HepG2 (cell line): ENCODE measurements at regions not wholly inside any gene's neighbourhood (a gene's known extent, or its start where the extent isn't known, plus 50 kb on each side); places are given as distances from the start of the nearest gene placed in this dataset.

ENCODE experiments used
- ATAC-seq: fragments of 200-7000 bp; cut with Tn5 transposase; 3 replicates; pipeline ENCODE4 v1.9.1; 2020; ENCODE audit warnings: mild to moderate bottlenecking, moderate library complexity
- BruUV-seq: library from RNA; stranded (reverse); fragments of 400-500 nt; replicated peaks from 2 replicates; lab custom pipeline; 2021; lab: Mats Ljungman, UMichigan
- CTCF ChIA-PET: fragments of 300-600 bp; formaldehyde crosslinking; extraction: SDS; loops from one replicate; lab custom pipeline; 2021; ENCODE audit warnings: low total read pairs, inconsistent platforms, low intra/inter-chr PET ratio; lab: Yijun Ruan, JAX
- POLR2A ChIA-PET: fragments of 350-600 bp; sonication (Branson Sonifier 250); formaldehyde crosslinking; loops from one replicate; lab custom pipeline; 2020; ENCODE audit warnings: antibody characterized with exemption, inconsistent platforms; lab: Yijun Ruan, JAX
- DNase-seq: peaks from one replicate; pipeline ENCODE4 v3.0.0-alpha.2; 2015; ENCODE audit warnings: low spot score
- FAIRE-seq: peaks from 3 replicates; lab custom pipeline; 2011; peaks lifted over from hg19 to GRCh38; lab: Jason Lieb, UNC
- H2AFZ ChIP-seq: one replicate; pipeline ENCODE4 v1.6.1; 2011; ENCODE audit warnings: low read length, inconsistent platforms
- H3K27ac ChIP-seq: fragments of 300-600 bp; 3 replicates; pipeline ENCODE4 v1.8.0; 2011; ENCODE audit warnings: mixed run types, mild to moderate bottlenecking, mixed read lengths, low read length, inconsistent platforms; ENCODE audit not compliant: insufficient read depth; ENCODE audit errors: extremely low read length
- H3K27me3 ChIP-seq, 2 experiments: fragments of 200-600 bp in 1 of 2; 2 replicates in 1 of 2; 3 replicates in 1 of 2; pipeline versions ENCODE4 v1.6.0 to v1.8.0; 2011; ENCODE audit warnings: low read length in 2 of 2, mild to moderate bottlenecking in 2 of 2, moderate library complexity in 2 of 2, inconsistent platforms in 1 of 2; ENCODE audit not compliant: insufficient read depth in 2 of 2, control insufficient read depth in 1 of 2
- H3K36me3 ChIP-seq, 2 experiments: fragments of 200-600 bp in 1 of 2; replicated peaks in 1 of 2; 2 replicates in 1 of 2; 3 replicates in 1 of 2; pipeline versions ENCODE4 v1.5.1 to v1.8.0; 2011; ENCODE audit warnings: low read length in 2 of 2, inconsistent platforms in 1 of 2; ENCODE audit not compliant: insufficient read depth in 2 of 2, control insufficient read depth in 1 of 2
- H3K4me1 ChIP-seq: 2 replicates; pipeline ENCODE4 v1.5.1; 2012; ENCODE audit warnings: low read length, inconsistent platforms; ENCODE audit not compliant: insufficient read depth
- H3K4me2 ChIP-seq: 2 replicates; pipeline ENCODE4 v1.6.0; 2011; ENCODE audit warnings: low read depth, low read length, inconsistent platforms
- H3K4me3 ChIP-seq, 3 experiments: fragments of 200-600 bp in 1 of 3; sonication (generic), shearing (Covaris generic) in 1 of 3; replicated peaks in 1 of 3; 2 replicates each; pipeline ENCODE4 v1.5.1; 2011 to 2016; ENCODE audit warnings: low read length in 3 of 3, inconsistent platforms in 2 of 3, low read depth in 2 of 3, mild to moderate bottlenecking in 2 of 3, control low read depth in 1 of 3, mixed read lengths in 1 of 3; ENCODE audit not compliant: insufficient read depth in 1 of 3
- H3K79me2 ChIP-seq: one replicate; pipeline ENCODE4 v1.6.1; 2011; ENCODE audit warnings: low read length, inconsistent platforms; ENCODE audit not compliant: insufficient read depth
- H3K9ac ChIP-seq: 2 replicates; pipeline ENCODE4 v1.6.0; 2011; ENCODE audit warnings: mild to moderate bottlenecking, low read depth, low read length, inconsistent platforms; ENCODE audit not compliant: insufficient read depth
- H3K9me3 ChIP-seq: 2 replicates; pipeline ENCODE4 v1.5.1; 2012; ENCODE audit warnings: mild to moderate bottlenecking, low read length
- H4K20me1 ChIP-seq: 2 replicates; pipeline ENCODE4 v1.6.0; 2011; ENCODE audit warnings: inconsistent platforms, mild to moderate bottlenecking, low read length, moderate library complexity; ENCODE audit not compliant: insufficient read depth
- NAIF1 ChIP-seq: sonication (generic); formaldehyde crosslinking; IDR thresholded peaks from 2 replicates; pipeline ENCODE4 v1.5.0; 2020; ENCODE audit warnings: mild to moderate bottlenecking, missing genetic modification reagents, borderline replicate concordance
- NFRKB ChIP-seq: fragments of 450-650 bp; IDR thresholded peaks from 2 replicates; pipeline ENCODE4 v1.6.1; 2017
- STAG1 ChIP-seq: sonication (generic); formaldehyde crosslinking; IDR thresholded peaks from 2 replicates; pipeline ENCODE4 v1.4.0; 2020; ENCODE audit warnings: missing genetic modification reagents
- ZBTB7A ChIP-seq: sonication (generic); formaldehyde crosslinking; IDR thresholded peaks from 2 replicates; pipeline ENCODE4 v1.8.0; 2022; ENCODE audit warnings: mild to moderate bottlenecking, missing genetic modification reagents
- ZNF18 ChIP-seq: sonication (generic); formaldehyde crosslinking; IDR thresholded peaks from 2 replicates; pipeline ENCODE4 v1.8.0; 2022; ENCODE audit warnings: mild to moderate bottlenecking, missing genetic modification reagents; ENCODE audit not compliant: insufficient replicate concordance
- ZNF235 ChIP-seq: sonication (generic); formaldehyde crosslinking; IDR thresholded peaks from 2 replicates; pipeline ENCODE4 v1.8.1; 2023; ENCODE audit warnings: mild to moderate bottlenecking, missing genetic modification reagents, borderline replicate concordance
- ZNF543 ChIP-seq: sonication (generic); formaldehyde crosslinking; IDR thresholded peaks from 2 replicates; pipeline ENCODE4 v1.4.0; 2020; ENCODE audit warnings: mild to moderate bottlenecking, missing genetic modification reagents
- WGBS: methylation state at CpG from one replicate; pipeline ENCODE4 v1.1.6; 2017; ENCODE audit warnings: low lambda C conversion rate; 5-methylcytosine and 5-hydroxymethylcytosine counted together
- in situ Hi-C: cut with HindIII; loops from 2 replicates; pipeline ENCODE4 v1.10.0; 2017; ENCODE audit warnings: low pct_unique_long_range_greater_than_20kb; ENCODE audit not compliant: extremely low pct_ligation_motif_present
- intact Hi-C: fragments of 100-400 bp; cut with micrococcal nuclease; formaldehyde crosslinking; loops from one replicate; pipeline ENCODE4 v1.10.0; 2022; ENCODE audit not compliant: unreplicated experiment
- TF ChIP-seq, protein P1 (sequence below): sonication (generic); formaldehyde crosslinking; IDR thresholded peaks from 2 replicates; pipeline ENCODE4 v1.4.0; 2020; ENCODE audit warnings: mild to moderate bottlenecking, missing genetic modification reagents

DNA sequence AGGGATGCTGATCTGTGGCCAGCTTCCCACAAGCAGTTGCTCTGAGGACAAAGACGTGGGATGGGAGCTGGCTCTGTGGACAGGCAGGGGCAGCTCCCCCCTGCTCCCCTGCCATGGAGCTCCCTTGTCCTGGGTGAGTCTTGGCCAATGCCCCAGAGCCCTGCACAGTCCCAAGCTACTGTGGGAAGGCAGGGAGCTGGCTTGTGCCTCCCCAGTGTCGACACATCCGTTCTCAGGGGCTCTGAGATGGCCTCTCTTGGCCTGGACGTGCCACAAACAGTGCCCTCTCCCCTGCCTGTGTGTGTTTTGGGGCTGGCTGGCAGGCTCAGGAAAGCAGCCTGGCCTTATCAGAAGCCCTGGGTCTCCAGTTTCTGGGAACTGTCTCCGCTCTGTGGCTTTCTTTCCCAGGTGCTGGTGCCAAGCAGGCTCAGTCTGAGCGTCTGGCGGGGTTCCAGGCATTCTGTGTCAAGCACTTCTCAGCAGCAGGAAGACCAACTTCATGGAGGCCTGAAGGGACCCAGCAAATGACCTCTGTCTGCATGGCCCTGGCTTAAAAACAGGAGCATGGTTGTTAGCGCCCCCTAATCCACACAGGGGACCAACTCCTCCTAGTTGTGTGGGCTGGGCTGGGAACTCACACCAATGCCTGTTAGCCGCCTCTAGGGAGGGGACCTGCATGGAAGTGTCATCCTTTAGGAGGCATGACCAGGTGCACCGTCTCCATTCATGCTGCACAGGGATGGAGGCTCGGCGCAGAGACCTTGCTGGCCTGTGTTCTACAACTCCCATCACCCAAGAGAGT lies 375.2 kb downstream of the RPS24 start:
- in situ Hi-C loops: no loop called here
- no peaks in the 10 kb centered on the region; the same call in 1 of the 2 replicates for H3K4me1 ChIP-seq
- TF ChIP-seq ZNF18 (no peak), NAIF1 (CRISPR knock-in tag) (no peak), NFRKB (no peak), ZNF235 (CRISPR knock-in tag) (no peak), ZBTB7A (CRISPR knock-in tag) (no peak), ZNF543 (CRISPR knock-in tag) (no peak), STAG1 (CRISPR knock-in tag) (peak; percentile 16; the same call in 1 of the 2 replicates)
- TF ChIP-seq, protein P1, sequence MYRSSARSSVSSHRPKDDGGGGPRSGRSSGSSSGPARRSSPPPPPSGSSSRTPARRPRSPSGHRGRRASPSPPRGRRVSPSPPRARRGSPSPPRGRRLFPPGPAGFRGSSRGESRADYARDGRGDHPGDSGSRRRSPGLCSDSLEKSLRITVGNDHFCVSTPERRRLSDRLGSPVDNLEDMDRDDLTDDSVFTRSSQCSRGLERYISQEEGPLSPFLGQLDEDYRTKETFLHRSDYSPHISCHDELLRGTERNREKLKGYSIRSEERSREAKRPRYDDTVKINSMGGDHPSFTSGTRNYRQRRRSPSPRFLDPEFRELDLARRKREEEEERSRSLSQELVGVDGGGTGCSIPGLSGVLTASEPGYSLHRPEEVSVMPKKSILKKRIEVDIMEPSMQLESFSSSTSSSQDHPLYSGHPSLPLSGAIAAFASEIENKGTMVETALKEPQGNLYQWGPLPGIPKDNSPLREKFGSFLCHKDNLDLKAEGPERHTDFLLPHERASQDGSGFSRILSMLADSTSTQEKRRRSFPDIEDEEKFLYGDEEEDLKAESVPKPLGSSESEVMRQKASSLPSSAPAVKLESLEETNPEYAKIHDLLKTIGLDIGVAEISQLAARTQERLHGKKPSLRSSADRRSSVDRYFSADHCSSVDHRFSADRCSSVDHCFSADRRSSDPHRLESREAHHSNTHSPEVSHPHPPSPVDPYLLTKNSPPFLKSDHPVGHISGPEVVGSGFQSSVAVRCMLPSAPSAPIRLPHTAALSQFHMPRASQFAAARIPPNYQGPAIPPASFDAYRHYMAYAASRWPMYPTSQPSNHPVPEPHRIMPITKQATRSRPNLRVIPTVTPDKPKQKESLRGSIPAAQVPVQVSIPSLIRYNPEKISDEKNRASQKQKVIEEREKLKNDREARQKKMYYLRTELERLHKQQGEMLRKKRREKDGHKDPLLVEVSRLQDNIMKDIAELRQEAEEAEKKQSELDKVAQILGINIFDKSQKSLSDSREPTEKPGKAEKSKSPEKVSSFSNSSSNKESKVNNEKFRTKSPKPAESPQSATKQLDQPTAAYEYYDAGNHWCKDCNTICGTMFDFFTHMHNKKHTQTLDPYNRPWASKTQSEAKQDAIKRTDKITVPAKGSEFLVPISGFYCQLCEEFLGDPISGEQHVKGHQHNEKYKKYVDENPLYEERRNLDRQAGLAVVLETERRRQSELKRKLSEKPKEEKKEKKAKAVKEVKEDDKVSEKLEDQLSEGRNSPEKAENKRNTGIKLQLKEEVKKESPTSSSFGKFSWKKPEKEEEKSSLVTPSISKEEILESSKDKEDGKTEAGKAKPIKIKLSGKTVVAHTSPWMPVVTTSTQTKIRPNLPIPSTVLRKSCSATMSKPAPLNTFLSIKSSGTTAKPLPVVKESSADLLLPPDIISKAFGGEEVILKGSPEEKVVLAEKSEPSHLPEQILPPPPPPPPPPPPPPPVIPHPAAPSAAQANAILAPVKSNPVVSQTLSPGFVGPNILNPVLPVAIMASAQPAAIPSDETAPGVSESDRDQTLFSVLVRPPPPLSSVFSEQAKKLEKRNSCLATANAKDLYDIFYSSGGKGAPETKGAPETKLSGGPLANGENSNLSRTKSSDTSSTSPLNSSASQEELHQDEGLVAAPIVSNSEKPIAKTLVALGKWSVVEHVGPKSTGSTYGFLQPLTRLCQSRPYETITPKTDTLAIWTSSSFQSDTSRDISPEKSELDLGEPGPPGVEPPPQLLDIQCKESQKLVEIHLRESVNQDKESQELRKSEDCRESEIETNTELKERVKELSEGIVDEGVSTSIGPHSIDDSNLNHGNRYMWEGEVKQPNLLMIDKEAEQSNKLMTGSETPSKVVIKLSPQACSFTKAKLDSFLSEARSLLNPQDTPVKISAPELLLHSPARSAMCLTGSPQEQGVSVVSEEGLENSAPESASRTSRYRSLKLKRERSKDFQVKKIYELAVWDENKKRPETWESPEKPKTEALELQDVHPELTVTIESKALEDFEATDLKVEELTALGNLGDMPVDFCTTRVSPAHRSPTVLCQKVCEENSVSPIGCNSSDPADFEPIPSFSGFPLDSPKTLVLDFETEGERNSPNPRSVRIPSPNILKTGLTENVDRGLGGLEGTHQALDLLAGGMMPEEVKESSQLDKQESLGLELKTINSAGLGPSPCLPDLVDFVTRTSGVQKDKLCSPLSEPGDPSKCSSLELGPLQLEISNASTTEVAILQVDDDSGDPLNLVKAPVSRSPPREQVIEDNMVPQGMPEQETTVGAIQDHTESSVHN (CRISPR knock-in tag): no peak
- TF ChIP-seq, all 625 proteins: peak for 1
- no peaks in the 10 kb centered on the region for H4K20me1 ChIP-seq
- H3K27ac ChIP-seq: no peak overlapping the region
- H3K79me2 ChIP-seq: no peaks in the 10 kb centered on the region
- H2AFZ ChIP-seq: no peak overlapping the region
- no peaks in the 10 kb centered on the region for H3K36me3 ChIP-seq
- intact Hi-C loops: no loop called here
- H3K4me3 ChIP-seq: no peak overlapping the region
- peaks cover 4 to 63% of the 10 kb centered on the region in 2 experiments; a peak in 4 of 5 replicates for H3K27me3 ChIP-seq
- ATAC-seq (peak; percentile 47), DNase-seq (peak; percentile 7), FAIRE-seq (no peak)
- ChIA-PET CTCF (no interaction called here), POLR2A (no interaction called here)
- H3K9ac ChIP-seq: no peak overlapping the region
- H3K4me2 ChIP-seq: no peak overlapping the region
- H3K9me3 ChIP-seq: no peaks in the 10 kb centered on the region
- BruUV-seq: no TSS peak
- WGBS: 30% methylated on average over 4 of the region's 12 CpGs
